Islet precursor cell (in vitro differentiated cells): ENCODE measurements at regions not wholly inside any gene's neighbourhood (a gene's known extent, or its start where the extent isn't known, plus 50 kb on each side); places are given as distances from the start of the nearest gene placed in this dataset.
"Not testable (repeated sequence)": the region's sequence is repeated elsewhere in the genome, so short reads cannot be mapped to it uniquely, and the experiment has no call there.

Experiments
- DNase-seq: peaks from one replicate; pipeline ENCODE4 v3.0.0-alpha.2; 2018

- no peak for DNase-seq
Observed at GRCh38 chr14:104470588-104470987, 109.0 kb upstream of the C14orf180 start.

- DNase-seq = no peak
Observed at GRCh38 chr14:104471114-104471513, 108.5 kb upstream of the C14orf180 start.

DNA sequence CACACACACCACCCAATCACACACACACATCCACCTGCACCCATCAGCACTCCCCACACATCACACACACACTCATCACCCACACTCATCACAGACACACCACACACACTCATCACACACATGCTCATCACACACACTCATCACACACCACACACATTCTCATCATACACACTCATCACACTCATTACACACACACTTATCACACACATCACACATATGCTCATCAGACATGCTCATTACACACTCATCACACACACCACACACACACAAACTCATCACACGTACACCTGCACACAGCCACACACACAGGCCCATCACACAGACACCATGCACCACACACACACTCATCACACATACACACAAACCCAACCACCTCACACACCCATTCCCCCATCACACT, 107.5 kb upstream of the C14orf180 start:
- DNase-seq = no peak

DNA sequence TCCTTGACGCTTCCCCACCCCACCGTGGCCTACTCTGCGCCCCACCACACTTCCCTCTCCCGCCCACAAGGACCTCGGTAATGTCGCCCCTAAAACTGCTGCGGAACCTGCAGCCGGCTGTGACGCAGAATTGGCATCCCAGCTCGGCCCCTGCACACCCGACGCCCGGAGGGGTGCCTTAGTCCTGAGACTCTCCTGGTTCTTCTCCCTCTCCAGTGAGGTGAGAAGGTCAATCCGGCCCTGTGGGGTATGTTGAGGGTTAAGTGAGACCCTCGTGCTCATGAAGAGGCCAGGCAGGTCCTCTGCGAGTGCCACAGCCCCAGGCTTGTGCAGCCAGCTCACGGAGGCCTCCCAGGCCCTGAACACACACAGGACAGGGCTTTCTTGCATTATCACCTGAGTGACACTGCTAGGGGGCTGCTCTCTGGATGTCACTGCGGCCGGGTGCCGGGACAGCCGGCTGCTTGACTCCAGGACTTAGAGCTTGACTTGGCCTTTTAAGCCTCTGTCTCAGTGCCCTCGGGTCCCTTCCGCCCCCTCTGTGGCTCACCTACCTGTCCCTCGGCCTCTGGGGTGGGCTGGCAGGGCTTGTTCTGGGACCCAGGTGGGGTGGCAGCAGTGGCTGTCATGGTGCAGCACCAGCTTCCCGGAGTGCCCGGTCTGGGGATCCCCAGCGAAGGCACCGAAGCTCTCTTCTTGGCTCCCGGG, 106.9 kb upstream of the C14orf180 start:
- DNase-seq = peak; percentile 50

GRCh38 chr14:104473244-104473565, 106.4 kb upstream of the C14orf180 start:
- peak; percentile 51 for DNase-seq

- no peak for DNase-seq
Observed at GRCh38 chr14:104473649-104474494, 105.7 kb upstream of the C14orf180 start.

- no peak for DNase-seq
Observed at GRCh38 chr14:104474495-104475213, 104.9 kb upstream of the C14orf180 start.

GRCh38 chr14:104475256-104475655, 104.3 kb upstream of the C14orf180 start:
- DNase-seq = no peak

DNA sequence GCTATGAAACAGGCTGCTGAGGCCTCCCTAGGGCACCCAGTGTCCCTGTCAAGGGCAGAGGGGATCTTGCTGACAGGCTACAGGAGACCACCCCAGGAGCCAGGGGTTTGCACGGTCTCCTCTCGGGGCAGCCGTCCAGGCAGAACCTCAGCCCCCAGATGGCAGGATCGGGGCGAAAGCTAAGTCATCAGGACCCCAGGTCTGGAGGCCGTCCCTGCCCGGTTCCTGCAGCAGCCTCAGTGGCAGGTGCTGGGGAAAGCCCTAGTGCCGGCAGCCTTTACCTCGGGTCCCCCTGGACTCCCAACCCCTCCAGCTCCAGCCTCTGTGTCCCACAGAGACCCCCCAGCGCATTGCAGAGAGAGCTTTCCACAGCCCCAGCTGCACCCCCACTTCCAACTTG, 103.8 kb upstream of the C14orf180 start:
- DNase-seq = no peak

DNA sequence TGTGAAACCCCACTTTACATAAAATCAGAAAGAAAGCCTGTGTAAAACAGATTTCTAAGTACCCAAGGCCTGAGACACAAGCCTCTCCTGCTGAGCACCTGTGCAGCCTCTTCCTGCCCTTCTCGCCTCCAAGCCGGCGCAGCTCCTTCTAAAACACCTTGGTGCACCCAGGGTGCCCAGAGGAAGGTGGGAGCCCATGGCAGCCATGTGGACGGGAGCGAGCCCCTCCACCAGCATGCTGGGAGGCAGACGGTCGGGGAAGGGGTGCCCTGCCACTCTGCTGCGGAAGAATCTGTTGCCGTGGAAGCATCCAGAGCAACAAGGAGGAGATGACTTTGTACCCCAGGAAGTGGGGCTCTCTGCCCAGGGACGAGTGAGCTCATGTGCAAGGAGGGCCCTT, 103.1 kb upstream of the C14orf180 start:
- no peak for DNase-seq

DNA sequence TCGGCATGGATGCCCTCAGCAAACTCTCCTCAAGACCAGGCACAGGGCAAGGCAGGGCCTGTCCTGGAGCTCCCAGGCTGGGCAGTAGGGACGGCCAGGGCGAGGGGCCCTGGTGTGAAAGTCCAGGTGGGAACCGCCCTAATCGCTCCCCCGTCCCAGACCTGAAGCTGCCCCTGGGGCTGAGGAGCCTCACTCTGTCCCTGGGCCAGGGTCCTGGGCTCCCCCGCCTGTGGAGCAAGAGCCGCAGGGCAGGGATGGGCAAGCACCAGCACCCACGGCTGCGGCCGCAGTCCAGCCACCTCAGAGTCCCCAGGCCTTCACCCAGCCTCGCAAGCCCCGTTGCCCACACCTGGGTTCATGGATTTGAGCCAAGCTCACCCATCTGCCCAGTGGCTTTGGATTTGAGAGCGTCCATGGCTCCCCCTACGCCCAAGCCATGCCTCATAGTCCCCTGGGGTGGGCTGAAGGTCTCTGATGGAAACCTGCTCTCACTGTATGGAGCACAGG, 102.4 kb upstream of the C14orf180 start:
- DNase-seq = no peak

- no peak for DNase-seq
Observed at GRCh38 chr14:104477666-104478380, 101.7 kb upstream of the C14orf180 start.

GRCh38 chr14:104478656-104479055, 100.9 kb upstream of the C14orf180 start:
- no peak for DNase-seq

DNA sequence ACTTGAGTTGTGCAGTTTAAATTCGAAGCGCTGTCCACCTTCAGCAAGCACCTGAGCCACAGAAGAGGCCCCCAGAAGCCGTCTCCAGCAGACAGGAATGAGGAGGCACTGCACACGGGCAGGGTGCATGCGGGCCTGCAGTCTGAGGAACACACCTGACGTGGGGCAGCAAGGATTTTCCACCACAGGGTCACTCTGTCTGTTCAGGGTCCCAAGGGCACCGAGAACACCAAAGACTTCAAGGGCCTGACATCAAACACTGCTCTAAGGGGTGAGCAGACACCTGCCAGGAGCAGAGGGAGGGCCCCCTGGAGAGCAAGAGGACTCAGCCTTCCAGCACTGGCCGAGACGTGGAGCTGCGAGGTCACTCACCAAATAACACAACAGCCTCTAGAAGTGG, 99.7 kb upstream of the C14orf180 start:
- DNase-seq = no peak

- no peak for DNase-seq
Observed at GRCh38 chr14:104481323-104481722, 98.2 kb upstream of the C14orf180 start.

GRCh38 chr14:104482017-104482416, 97.5 kb upstream of the C14orf180 start:
- not testable (repeated sequence) for DNase-seq

GRCh38 chr14:104486222-104486923, 93.2 kb upstream of the C14orf180 start:
- DNase-seq = no peak

GRCh38 chr14:104494483-104494882, 85.1 kb upstream of the C14orf180 start:
- DNase-seq = no peak

- DNase-seq = no peak
Observed at GRCh38 chr14:104496095-104496494, 83.5 kb upstream of the C14orf180 start.

- DNase-seq = peak; percentile 34
Observed at GRCh38 chr14:104499784-104500760, 79.5 kb upstream of the C14orf180 start.

- no peak for DNase-seq
Observed at GRCh38 chr14:104502060-104502459, 77.5 kb upstream of the C14orf180 start.
